Ramos (cell line): ENCODE measurements at regions not wholly inside any gene's neighbourhood (a gene's known extent, or its start where the extent isn't known, plus 50 kb on each side); places are given as distances from the start of the nearest gene placed in this dataset.

Source experiments
- in situ Hi-C: fragments of 300-500 bp; cut with MboI; formaldehyde crosslinking; loops from one replicate; pipeline ENCODE4 v1.14.3; 2022; ENCODE audit warnings: low sequenced_read_pairs; ENCODE audit not compliant: unreplicated experiment

DNA sequence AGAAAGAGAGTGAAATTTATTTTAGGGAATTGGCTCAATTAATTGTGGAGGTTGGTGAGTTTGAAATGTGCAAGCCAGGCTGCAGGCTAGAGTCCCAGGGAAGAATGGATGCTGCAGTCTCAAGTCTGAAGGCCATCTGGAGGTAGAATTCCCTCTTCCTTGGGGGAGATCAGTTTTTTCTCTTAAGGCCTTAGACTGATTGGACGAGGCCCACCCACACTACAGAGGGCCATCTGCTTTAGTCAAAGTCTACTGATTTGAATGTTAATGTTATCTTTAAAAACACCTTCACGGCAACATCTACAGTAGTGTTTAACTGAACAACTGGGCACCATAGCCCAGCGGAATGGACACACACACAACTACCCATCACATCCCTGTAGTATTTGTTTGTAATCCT lies 245.9 kb upstream of the IRF2BP2 start:
- in situ Hi-C loops = loop anchor here (25.0 kb wide), 1 partner anchor 369 kb away; the partner anchor contains the start of gene TARBP1

DNA sequence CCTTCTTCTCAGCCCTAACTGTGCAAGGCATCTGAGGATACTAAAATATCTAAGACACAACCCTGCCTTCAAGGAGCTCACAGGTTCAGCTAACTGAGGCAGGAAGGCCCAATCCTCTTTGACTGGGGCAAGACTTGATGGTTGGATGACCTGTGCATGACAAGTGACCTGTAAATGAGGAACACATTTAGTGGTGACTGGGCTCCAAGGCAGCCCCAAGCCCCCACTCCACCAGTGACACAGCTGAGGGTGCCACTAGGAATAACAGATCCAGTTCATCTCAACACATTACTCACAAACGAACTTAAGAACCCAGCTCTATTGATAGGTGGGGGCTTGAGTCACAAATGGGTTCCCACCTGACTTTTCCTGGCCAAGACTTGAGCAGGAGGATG lies 244.7 kb upstream of the IRF2BP2 start:
- in situ Hi-C loops = loop anchor here (25.0 kb wide), 1 partner anchor 367 kb away; the partner anchor contains the start of gene TARBP1

DNA sequence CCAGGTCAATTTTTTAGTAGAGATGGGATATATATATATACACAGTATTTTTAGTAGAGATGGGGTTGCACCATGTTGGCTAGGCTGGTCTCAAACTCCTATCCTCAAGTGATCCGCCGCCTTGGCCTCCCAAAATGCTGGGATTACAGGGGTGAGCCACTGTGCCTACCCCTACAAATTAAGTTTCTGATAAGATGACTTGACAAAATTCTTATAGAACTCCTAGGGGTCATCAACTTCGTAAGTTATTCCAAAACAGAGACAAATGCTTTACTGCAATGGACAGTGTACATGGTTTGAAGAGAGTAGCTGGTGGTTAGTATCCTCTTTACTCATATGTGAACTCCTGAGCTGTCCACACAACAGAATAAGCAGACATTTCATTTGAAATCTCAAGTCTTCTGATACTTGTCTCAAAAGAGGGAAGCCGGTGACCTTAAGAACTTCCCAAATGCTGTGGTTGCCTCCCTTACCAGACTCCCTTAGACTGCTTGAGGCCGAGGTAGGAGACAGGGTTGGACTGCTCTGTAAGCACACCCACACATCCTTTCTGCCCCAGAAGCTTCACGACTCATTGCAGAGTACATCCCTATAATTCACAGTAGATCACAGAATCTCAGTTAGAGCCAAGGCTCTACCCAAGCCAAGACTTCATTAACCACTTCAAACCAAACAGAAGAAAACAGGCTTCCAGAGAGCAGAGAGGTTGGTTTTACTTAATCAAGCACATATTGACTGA lies 244.1 kb upstream of the IRF2BP2 start:
- in situ Hi-C loops = loop anchor here (25.0 kb wide), 1 partner anchor 367 kb away; the partner anchor contains the start of gene TARBP1

DNA sequence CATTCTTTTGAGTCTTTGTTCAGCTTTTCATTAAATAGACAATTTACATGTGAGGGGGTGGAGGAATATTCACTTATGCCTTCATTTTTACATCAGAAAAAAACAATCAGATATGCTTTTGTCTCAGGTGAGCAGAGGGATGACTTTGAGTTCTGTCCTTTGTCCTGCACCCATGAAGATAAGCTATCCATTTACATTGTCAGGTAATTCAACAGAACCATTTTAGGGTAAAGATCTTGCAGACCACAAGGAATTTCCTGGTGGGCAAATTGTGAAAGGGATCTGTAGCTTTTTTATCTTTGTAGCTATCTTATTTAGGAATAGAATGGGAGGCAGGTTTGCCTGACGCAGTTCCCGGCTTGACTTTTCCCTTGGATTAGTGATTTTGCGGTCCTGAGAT lies 242.7 kb upstream of the IRF2BP2 start:
- in situ Hi-C loops = loop anchor here (25.0 kb wide), 1 partner anchor 365 kb away; the partner anchor contains the start of gene TARBP1

DNA sequence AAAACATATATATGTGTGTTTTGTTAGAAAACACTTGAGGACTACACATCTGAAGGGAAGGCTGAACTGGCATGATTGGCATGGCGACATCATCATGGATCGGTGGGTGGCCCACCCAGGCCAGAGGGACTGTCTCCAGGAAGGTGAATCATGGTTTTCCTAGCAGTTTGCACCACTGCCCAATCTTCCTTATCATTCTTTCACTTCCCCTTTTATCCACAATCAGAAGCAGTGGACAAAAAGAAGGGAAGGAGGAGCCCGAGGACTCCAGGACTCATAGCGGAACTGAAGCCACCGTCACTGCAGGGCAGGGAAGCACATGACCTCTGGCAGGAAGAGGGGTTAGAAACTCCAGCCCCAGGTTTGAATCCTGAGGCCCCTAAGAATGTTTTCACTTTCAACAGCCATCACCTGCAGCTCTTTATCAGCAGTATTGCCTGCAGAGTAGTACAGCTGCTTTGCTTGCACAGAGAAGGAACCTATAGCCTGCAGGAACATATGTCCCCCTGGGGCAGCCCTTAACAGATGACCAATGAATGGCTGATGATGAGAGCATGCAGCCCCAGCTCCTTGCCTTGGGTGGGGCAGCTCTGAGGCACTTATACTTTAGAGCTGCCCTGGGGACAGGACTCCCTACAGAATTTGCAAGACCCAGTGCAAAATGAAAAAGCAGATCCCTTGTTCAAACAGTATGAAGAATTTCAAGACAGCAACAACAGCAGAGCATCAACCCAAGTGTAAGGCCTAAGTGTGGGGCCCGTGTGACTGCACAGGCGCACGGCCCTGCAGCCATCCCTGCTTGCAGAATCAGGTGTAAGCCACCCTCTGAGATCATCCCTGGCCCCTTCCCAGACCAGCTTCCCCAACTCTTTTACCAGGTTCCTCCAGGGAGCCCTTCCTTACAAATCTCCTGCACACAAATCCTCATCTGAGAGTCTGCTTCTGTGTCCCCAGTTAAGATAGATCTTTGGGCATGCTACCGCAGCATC lies 241.8 kb upstream of the IRF2BP2 start:
- in situ Hi-C loops = loop anchor here (25.0 kb wide), 1 partner anchor 364 kb away; the partner anchor contains the start of gene TARBP1

DNA sequence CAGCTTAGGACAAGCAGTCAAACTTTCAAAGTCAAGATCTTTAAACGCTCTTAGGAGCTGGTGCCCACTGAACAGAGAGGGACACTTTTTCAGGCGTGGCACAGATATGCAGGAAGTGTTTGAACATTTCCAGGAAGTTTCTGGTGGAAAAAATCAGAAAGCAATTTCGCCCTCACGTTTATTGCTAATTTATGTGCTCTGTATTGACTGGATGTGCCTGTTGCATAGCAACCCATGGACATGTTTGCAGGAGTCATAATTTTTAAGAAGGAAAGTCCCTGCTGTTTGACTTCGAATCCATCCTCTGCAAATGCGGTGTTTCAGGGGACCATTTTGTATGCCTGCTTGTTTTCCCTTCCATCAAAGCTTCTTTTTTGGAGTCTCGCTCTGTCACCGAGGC lies 239.9 kb upstream of the IRF2BP2 start:
- in situ Hi-C loops = loop anchor here (25.0 kb wide), 2 partner anchors 113 to 363 kb away; partner anchors contain the start of gene TARBP1

DNA sequence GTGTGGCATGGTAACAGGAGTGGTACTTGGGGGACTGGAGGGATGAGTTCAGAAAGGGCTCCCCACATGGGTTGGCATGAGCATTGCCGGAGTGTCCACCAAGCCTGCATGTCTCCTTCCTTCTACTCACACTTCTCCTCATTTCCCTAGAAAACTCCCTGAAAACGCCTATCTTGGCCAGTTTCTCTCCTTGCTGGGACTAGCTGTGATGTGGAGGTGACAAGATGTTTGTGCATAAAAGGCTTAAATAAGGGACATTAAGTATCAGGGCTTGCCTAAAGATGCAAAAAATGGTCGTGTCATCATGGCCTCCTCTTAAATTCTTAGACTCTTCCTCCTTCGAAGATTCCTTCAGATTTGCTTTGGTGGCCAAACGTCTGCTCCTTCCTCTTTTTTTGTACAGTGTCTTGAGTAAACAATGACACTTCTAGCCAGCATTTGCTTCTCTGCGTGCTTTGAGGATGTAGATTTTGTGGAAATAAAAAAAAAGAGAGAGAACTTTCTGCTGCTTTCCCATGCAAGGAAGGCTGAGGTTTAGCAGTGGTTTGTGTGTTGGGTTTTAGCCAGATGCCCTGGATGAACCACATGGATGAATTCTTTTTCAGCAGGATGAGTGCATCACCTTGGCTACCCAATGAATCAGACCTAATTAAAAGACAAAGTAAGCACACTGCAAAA lies 239.1 kb upstream of the IRF2BP2 start:
- in situ Hi-C loops = loop anchor here (25.0 kb wide), 1 partner anchor 112 kb away; no protein-coding TSS in a partner anchor

DNA sequence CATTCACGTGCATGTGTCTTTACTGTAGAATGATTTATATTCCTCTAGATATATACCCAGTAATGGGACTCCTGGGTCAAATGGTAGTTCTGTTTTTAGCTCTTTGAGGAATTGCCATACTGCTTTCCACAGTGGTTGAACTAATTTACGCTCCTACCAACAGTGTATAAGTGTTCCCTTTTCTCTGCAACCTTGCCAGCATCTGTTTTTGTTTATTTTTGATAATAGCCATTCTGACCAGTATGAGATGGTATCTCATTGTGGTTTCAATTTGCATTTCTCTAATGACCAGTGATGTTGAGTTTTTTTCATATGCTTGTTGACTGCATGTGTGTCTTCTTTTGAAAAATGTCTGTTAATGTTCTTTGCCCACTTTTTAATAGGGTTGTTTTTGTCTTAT lies 236.8 kb upstream of the IRF2BP2 start:
- in situ Hi-C loops = loop anchor here (25.0 kb wide), 1 partner anchor 110 kb away; no protein-coding TSS in a partner anchor

DNA sequence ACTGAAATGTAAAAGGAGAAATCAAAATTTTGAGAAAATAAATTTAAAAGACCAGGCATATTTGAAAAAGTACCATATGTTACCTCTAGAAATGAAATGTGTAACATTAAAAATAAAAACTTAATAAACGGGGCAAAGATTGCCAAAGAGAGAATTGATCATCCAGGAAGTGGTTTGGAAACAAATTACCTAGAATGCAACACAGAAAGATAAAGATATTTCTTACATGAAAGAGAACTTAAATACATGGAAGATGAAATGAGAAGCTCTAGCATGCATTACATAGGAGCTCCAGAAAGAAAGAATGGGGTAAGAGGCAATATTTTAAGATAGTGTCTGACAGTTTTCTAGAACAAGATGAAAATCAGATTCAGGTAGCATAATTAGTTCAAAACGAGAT lies 235.9 kb upstream of the IRF2BP2 start:
- in situ Hi-C loops = loop anchor here (25.0 kb wide), 1 partner anchor 109 kb away; no protein-coding TSS in a partner anchor

DNA sequence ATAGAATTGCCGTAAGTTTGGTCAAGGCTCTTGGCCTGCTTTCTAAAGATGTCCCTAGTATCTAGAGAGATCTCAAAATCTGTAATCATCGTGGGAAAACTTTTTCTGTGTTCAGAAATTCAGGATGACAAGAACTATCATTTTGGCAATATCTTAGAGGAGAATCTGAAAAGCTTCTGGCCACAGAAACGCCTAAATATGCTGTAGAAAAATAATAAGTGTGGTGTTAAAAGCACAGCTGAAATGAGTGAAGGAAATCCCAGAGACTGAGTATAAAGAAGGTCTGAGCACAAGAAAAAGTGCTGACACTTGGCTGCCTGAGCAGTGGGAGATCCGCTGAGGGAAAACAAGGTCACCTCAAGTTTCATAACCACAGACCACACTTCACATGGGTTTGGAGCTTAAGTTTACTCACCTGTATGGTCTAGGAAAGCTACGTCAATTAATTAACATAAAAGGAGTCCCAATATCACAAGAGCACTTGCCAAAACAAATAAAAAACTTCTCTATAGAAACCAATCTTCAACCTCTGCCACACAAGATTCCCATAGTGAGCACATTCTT lies 235.2 kb upstream of the IRF2BP2 start:
- in situ Hi-C loops = loop anchor here (25.0 kb wide), 1 partner anchor 108 kb away; no protein-coding TSS in a partner anchor

DNA sequence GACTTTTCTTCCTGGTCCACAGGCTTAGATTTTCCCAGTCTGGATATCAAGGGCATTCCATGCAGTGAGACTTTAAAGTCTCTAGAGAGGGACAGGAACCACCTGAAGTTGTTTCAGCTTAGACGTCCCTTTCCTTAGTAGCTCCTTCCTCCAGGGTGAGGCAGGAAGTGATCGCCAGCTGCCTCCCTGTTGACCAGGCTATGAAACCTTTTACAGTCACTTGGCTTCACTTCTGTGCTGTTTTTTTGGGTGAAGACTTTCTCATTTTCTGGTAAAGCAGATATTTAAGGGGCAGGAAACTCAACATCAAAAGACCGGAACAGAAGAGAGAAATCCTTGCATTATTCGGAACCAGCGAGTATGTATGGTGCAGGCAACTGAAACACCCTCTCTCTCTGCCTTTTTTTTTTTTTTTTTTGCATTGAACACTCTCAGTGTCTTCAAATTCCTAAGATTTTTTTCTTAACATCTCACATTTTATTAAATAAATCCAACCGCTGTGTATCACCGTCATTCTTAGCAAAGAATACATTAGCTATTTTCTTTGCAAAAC lies 234.6 kb upstream of the IRF2BP2 start:
- in situ Hi-C loops = loop anchor here (25.0 kb wide), 1 partner anchor 107 kb away; no protein-coding TSS in a partner anchor

DNA sequence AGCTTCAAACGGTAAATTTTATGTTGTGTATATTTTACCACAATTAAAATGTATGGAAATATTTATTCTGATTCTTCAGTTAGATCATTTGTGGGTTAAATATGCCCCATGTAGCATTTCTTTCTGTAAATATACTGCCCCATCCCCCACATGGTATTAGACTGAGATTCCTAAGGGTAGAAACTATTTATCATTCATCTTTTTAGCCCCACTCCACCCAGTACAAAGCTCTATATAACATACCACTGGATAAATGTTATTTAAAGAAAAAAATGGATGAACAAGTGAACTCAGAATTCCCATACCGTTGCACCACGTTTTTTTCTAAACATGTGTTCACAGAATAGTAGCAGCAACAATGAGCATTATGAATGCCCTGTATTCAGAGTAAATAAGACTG lies 234.0 kb upstream of the IRF2BP2 start:
- in situ Hi-C loops = loop anchor here (25.0 kb wide), 1 partner anchor 107 kb away; no protein-coding TSS in a partner anchor

DNA sequence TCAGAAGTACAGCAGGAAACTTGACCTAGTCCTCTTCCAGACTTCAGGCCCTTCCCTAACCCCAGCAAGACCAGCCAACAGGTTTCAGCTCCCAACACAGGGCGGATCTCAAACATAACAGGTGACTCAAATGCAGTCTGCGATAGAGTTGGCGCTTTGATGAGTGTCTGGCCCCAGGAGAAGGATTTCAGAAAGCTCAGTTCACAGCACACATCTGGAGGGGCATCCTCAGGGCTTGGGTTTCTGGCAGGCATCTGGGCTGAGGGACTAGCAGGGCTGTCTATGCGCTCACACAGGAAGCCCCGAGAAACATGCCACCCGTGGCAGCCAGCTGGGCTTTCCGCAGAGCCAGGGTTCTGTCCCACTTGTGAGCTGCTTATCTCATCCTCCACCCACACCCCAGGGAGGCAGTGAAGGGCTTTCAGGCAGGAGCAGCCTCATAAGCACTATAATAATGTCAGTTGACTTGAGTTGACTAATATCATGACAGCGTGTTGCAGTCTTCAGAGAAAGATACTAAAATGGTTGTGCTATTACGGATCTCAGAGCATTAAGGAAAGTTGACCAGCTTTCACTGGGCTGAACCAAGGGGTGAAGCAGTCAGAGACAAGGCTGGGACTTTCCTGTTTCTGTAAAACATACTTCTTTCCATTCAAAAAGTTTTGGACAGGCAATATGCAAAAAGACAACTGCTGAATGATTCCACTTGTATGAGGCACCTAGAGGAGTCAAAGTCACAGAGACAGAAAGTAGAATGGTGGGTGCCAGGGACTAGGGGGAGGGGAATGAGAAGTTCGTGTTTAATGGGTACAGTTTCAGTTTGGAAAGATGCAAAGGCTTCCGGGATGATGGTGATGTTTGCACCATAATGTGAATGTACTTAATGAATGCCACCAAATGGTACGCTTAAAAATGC lies 233.0 kb upstream of the IRF2BP2 start:
- in situ Hi-C loops = loop anchor here (25.0 kb wide), 1 partner anchor 106 kb away; no protein-coding TSS in a partner anchor

DNA sequence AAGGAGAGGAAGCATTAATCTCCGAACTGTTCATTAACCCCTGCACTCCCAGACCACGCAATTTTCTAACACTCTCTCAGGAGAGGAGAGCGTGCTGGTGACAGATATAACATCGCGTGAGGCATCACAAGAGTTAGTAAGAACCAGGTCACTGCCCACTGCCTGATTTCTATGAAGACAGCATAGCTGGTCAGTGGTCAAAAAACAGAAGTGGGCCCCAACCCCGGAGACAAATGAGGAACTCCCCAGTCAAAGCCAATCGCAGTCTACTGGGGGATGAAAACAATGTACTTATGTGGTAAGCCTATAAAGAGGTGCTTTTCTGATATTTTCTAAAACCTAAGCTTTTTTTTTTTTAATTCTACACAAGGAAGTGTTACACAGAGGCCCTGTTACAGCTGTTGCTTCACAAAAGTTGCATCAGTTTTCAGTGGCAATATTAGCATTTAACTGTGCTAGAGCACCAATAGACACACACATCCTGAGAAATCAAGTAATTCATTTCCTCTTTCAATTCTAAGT lies 231.8 kb upstream of the IRF2BP2 start:
- in situ Hi-C loops = loop anchor here (25.0 kb wide), 1 partner anchor 104 kb away; no protein-coding TSS in a partner anchor

DNA sequence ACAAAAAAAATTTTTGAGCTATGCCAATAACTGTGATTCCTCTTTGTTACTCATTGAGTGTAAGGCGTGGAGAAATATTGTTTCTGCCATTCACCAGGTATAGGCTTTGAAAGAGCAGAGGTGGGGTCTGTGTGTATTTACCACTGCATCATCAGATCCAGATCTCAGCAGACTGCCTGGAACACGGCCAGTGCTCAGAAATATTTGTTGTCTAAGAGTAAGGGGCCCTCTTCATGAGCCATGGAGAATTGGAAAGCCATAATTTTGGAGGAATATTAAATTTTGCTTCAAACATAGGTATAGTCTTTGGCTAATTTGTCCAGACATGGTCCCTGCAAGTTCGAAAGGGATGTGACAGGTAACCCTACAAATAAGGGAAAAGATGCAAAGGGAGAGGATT lies 231.3 kb upstream of the IRF2BP2 start:
- in situ Hi-C loops = loop anchor here (25.0 kb wide), 1 partner anchor 104 kb away; no protein-coding TSS in a partner anchor

DNA sequence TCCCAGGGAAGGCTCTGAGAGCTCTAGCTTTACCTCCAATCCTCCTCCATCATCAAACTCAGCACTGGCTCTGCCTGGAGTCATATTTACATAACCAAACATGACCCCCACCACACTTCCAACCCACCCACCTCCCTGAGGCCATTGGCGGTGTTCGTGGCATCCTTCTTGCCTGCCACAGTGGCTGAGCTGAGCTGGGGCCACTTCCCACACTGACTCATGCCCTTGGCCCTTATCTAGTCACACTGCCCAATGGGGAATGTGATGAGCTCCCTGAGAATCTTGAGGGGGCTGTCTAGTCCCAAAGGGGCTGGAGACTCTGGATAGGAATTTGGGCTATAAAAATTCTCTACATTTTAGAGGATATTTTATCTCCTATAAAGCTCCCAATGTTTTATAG lies 230.9 kb upstream of the IRF2BP2 start:
- in situ Hi-C loops = loop anchor here (25.0 kb wide), 1 partner anchor 104 kb away; no protein-coding TSS in a partner anchor

DNA sequence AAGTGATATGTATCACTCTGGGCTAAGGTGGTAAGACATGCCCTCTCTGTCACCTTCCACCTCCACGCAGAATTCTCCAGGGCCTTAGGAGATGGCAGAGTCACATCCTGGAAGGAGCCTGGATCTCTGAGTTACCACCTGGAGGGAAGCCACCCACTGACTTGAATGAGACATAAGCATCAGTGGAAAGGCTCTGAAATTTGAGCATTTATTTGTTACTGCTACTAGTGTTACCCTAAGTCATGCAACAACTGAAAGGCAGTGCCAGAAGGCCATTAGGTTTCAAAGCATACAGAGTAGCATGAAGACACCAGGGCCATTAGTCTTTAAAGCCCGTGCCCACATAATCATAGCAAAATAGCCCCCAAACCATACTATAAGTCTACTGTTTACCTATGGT lies 230.3 kb upstream of the IRF2BP2 start:
- in situ Hi-C loops = loop anchor here (25.0 kb wide), 1 partner anchor 103 kb away; no protein-coding TSS in a partner anchor
